Spleen (tissue), 11 donors: ENCODE measurements at regions not wholly inside any gene's neighbourhood (a gene's known extent, or its start where the extent isn't known, plus 50 kb on each side); places are given as distances from the start of the nearest gene placed in this dataset.
A peak's percentile ranks its signal among the peaks of the same experiment; 100 is the strongest.
"Not testable (repeated sequence)": the region's sequence is repeated elsewhere in the genome, so short reads cannot be mapped to it uniquely, and the experiment has no call there.

Source experiments
- DNase-seq: peaks from one replicate; pipeline ENCODE4 v3.0.0-alpha.2; 2020
- H3K27ac ChIP-seq, 8 donors: fragments of 200-600 bp; sonication (generic) in 7 of 8; 1 replicate in 4 of 8; 2 replicates in 4 of 8; pipeline versions ENCODE4 v1.5.0 to v1.8.0; 2016 to 2021; ENCODE audit warnings: inconsistent platforms in 4 of 8, mild to moderate bottlenecking in 4 of 8, moderate library complexity in 1 of 8
- H3K27me3 ChIP-seq, 7 donors: fragments of 200-600 bp; sonication (generic) in 6 of 7; replicated peaks in 1 of 7; 1 replicate in 4 of 7; 2 replicates in 3 of 7; pipeline versions ENCODE4 v1.5.0 to v1.8.0; 2016 to 2021; ENCODE audit warnings: inconsistent platforms in 3 of 7, mild to moderate bottlenecking in 1 of 7
- H3K36me3 ChIP-seq, 6 donors: fragments of 200-600 bp; sonication (generic) in 5 of 6; 1 replicate in 4 of 6; 2 replicates in 2 of 6; pipeline versions ENCODE4 v1.5.0 to v1.8.0; 2016 to 2021; ENCODE audit warnings: inconsistent platforms in 2 of 6
- H3K4me1 ChIP-seq, 6 donors: fragments of 200-600 bp; sonication (generic) in 5 of 6; 1 replicate in 3 of 6; 2 replicates in 3 of 6; pipeline versions ENCODE4 v1.5.0 to v1.8.0; 2016 to 2021; ENCODE audit warnings: inconsistent platforms in 3 of 6
- H3K4me3 ChIP-seq, 8 donors: fragments of 200-600 bp; sonication (generic) in 7 of 8; 1 replicate in 4 of 8; 2 replicates in 4 of 8; pipeline versions ENCODE4 v1.5.0 to v1.8.0; 2016 to 2021; ENCODE audit warnings: inconsistent platforms in 4 of 8, mild to moderate bottlenecking in 4 of 8, moderate library complexity in 2 of 8
- H3K9me3 ChIP-seq, 8 donors: fragments of 200-600 bp; sonication (generic) in 7 of 8; 1 replicate in 4 of 8; 2 replicates in 4 of 8; pipeline versions ENCODE4 v1.5.0 to v1.8.0; 2016 to 2021; ENCODE audit warnings: inconsistent platforms in 4 of 8
- CTCF ChIP-seq, 11 experiments: fragments of 200-600 bp in 7 of 11; fragments of 450-650 bp in 4 of 11; sonication (generic) in 4 of 11; IDR thresholded peaks in 8 of 11; conservative IDR thresholded peaks in 3 of 11; 1 replicate in 7 of 11; 2 replicates in 4 of 11; pipeline versions ENCODE4 v1.4.0 to v1.8.0; 2016 to 2021; ENCODE audit warnings: antibody characterized with exemption in 11 of 11, inconsistent platforms in 4 of 11, mild to moderate bottlenecking in 1 of 11
- POLR2A ChIP-seq, 3 donors: fragments of 450-650 bp; IDR thresholded peaks; one replicate each; pipeline ENCODE4 v1.5.1; 2017; ENCODE audit warnings: antibody characterized with exemption in 3 of 3, mild to moderate bottlenecking in 1 of 3
- POLR2AphosphoS5 ChIP-seq, 3 donors: sonication (generic); formaldehyde crosslinking; IDR thresholded peaks; one replicate each; pipeline ENCODE4 v1.5.1; 2017; ENCODE audit warnings: antibody characterized with exemption in 3 of 3
- WGBS, 5 donors: extraction: QIAGEN DNeasy Blood & Tissue Kit in 3 of 5; methylation state at CpG; one replicate each; pipeline versions ENCODE4 v1.1.5 to v1.1.7; 2013 to 2018; 5-methylcytosine and 5-hydroxymethylcytosine counted together
- intact Hi-C: fragments of 100-400 bp; cut with DNase I; formaldehyde crosslinking; loops from one replicate; pipeline ENCODE4 v1.15.0; 2023; ENCODE audit warnings: low total_unique reads
- donor health status: healthy with polysubstance abuse.
- donor health status: DM: no; HTN: no; CAD: no; lungs with moderate emphysema.
- donor health status: DM: no; HTN: no; CAD: no.
- donor health status: Bipolar disorder and iron deficiency.
- donor health status: healthy.
- donor health status: DM: no; HTN: no; CAD: no.
- donor health status: DM: yes; HTN: yes; CAD: no.

DNA sequence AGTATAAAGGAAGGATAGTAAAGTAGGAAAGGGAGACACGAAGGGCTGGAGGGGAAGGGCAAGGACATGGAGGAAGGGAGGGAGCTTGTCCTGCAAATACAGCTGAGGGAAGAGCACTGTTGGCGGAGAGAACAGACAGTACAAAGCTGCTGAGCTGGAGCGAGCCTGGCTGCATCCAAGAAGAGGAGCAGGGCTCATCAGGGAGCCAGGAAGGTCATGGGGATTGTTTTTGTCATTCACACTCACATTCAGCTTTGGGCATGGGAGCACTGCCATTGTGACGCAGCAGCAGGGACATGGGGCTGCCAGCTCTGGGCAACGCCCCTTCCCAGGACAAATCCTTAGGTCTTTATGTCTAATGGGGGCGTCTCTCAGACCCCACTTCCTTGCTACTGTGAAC, 125.1 kb downstream of the COPS8 start:
- H3K27ac ChIP-seq: no peak overlapping the region
- DNase-seq: no peak
- WGBS, 5 donors: 67 to 78% (median 70%) methylated on average over 6 of the region's 6 CpGs
- peaks cover 0 to 38% (median 0%) of the 10 kb centered on the region in 7 donors for H3K27me3 ChIP-seq
- intact Hi-C loops: no loop called here
- H3K36me3 ChIP-seq: no peaks in the 10 kb centered on the region
- H3K4me1 ChIP-seq: no peaks in the 10 kb centered on the region
- TF ChIP-seq CTCF (IDR thresholded peaks at IDR 0.05 in 8 of 11, conservative IDR thresholded peaks at IDR 0.05 in 3 of 11) (no peak), POLR2AphosphoS5 (IDR thresholded peaks at IDR 0.05) (no peak), POLR2A (IDR thresholded peaks at IDR 0.05) (no peak)
- no peaks in the 10 kb centered on the region for H3K9me3 ChIP-seq
- H3K4me3 ChIP-seq: no peak overlapping the region

GRCh38 chr2:237212356-237213279, 126.9 kb downstream of the COPS8 start:
- H3K27ac ChIP-seq, H3K4me3 ChIP-seq, DNase-seq, H3K9me3 ChIP-seq, H3K4me1 ChIP-seq, H3K36me3 ChIP-seq, intact Hi-C loops: not testable (repeated sequence)
- peaks cover 0 to 23% (median 0%) of the 10 kb centered on the region in 7 donors for H3K27me3 ChIP-seq
- WGBS, 5 donors: 89 to 96% (median 93%) methylated on average over 9 of the region's 9 CpGs

GRCh38 chr2:237213315-237214022, 127.8 kb downstream of the COPS8 start:
- DNase-seq: no peak
- no peak overlapping the region for H3K27ac ChIP-seq
- no peaks in the 10 kb centered on the region for H3K9me3 ChIP-seq
- peak in 1 of 3 donors; percentile 54 for TF ChIP-seq POLR2AphosphoS5 (IDR thresholded peaks at IDR 0.05)
- TF ChIP-seq POLR2A (IDR thresholded peaks at IDR 0.05): no peak
- no peak for TF ChIP-seq CTCF (IDR thresholded peaks at IDR 0.05 in 8 of 11, conservative IDR thresholded peaks at IDR 0.05 in 3 of 11)
- intact Hi-C loops: no loop called here
- H3K36me3 ChIP-seq: no peaks in the 10 kb centered on the region
- H3K27me3 ChIP-seq: peaks cover 0 to 18% (median 0%) of the 10 kb centered on the region in 7 donors
- H3K4me3 ChIP-seq: no peak overlapping the region
- 66 to 83% (median 79%) methylated on average over 10 of the region's 10 CpGs for WGBS, 5 donors
- no peaks in the 10 kb centered on the region for H3K4me1 ChIP-seq

DNA sequence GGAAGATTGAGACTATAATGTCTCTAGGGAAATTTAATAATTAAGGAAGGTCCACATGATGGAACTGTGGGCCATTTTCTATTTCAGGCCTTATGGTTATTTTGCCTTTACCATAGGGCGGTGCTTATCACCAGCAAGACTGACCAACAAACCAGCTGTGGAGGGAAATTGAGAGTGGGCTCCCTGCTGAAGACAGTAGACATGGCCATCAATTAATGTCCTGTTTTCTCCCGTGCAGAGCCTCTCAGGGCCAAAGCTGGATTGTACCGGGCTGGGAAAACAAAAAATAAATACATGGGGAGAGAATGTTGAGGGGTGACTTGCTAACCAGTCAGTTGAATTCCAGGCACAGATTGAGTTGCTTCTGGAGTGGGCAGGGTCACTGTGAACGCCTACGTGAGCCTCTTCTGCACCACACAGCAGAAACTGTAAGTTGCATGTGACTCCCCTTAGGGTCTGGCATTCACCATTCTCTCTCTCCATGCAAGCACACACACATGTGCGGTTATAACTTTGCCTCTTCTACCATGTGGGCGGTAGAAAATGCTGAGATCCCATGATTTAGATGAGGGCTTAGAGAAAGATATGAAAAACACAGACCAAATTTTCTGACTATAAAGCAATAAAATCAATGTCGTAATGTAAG, 128.5 kb downstream of the COPS8 start:
- Histone ChIP-seq H3K36me3 (no peaks in the 10 kb centered on the region), H3K27ac (no peak overlapping the region), H3K27me3 (peaks cover 0 to 11% (median 0%) of the 10 kb centered on the region in 7 donors), H3K4me3 (no peak overlapping the region), H3K9me3 (no peaks in the 10 kb centered on the region), H3K4me1 (no peaks in the 10 kb centered on the region)
- no peak for DNase-seq
- intact Hi-C loops: no loop called here
- WGBS, 5 donors: 89 to 94% (median 93%) methylated on average over 8 of the region's 8 CpGs
- TF ChIP-seq POLR2A (IDR thresholded peaks at IDR 0.05) (no peak), POLR2AphosphoS5 (IDR thresholded peaks at IDR 0.05) (no peak)
